ENCODE measurements at regions not wholly inside any gene's neighbourhood (a gene's known extent, or its start where the extent isn't known, plus 50 kb on each side); places are given as distances from the start of the nearest gene placed in this dataset.
"Not testable (repeated sequence)": the region's sequence is repeated elsewhere in the genome, so short reads cannot be mapped to it uniquely, and the experiment has no call there.

GRCh38 chr9:134570711-134571325, 70.8 kb upstream of the COL5A1 start:
- Histone ChIP-seq H3K4me1 (ENCODE audit: control insufficient read depth in 2 of 2, insufficient read depth in 2 of 2, low read length in 1 of 2) (no peaks in the 10 kb centered on the region), H3K27ac (ENCODE audit: low read depth in 2 of 2, low read length in 1 of 2) (no peak overlapping the region), H3K36me3 (ENCODE audit: control insufficient read depth in 2 of 2, insufficient read depth in 2 of 2, low read length in 1 of 2) (no peaks in the 10 kb centered on the region), H3K9me3 (ENCODE audit: control insufficient read depth in 2 of 2, insufficient read depth in 1 of 2, low read depth in 1 of 2, low read length in 1 of 2) (peaks cover 2 to 10% of the 10 kb centered on the region in 2 donors), H3K27me3 (ENCODE audit: control insufficient read depth in 1 of 2, insufficient read depth in 2 of 2, low read length in 2 of 2) (no peaks in the 10 kb centered on the region), H3K4me3 (ENCODE audit: low read depth in 1 of 2, low read length in 2 of 2) (no peak overlapping the region)
- WGBS, 2 donors = 45 to 50% methylated on average over 18 of the region's 18 CpGs

GRCh38 chr9:134571326-134571931, 70.2 kb upstream of the COL5A1 start:
- no peaks in the 10 kb centered on the region for H3K27me3 ChIP-seq (ENCODE audit: control insufficient read depth in 1 of 2, insufficient read depth in 2 of 2, low read length in 2 of 2)
- no peak overlapping the region for H3K27ac ChIP-seq (ENCODE audit: low read depth in 2 of 2, low read length in 1 of 2)
- H3K4me1 ChIP-seq (ENCODE audit: control insufficient read depth in 2 of 2, insufficient read depth in 2 of 2, low read length in 1 of 2) = no peaks in the 10 kb centered on the region
- H3K4me3 ChIP-seq (ENCODE audit: low read depth in 1 of 2, low read length in 2 of 2) = no peak overlapping the region
- WGBS, 2 donors = 57 to 70% methylated on average over 12 of the region's 12 CpGs
- H3K36me3 ChIP-seq (ENCODE audit: control insufficient read depth in 2 of 2, insufficient read depth in 2 of 2, low read length in 1 of 2) = no peaks in the 10 kb centered on the region
- peaks cover 0 to 6% of the 10 kb centered on the region in 2 donors for H3K9me3 ChIP-seq (ENCODE audit: control insufficient read depth in 2 of 2, insufficient read depth in 1 of 2, low read depth in 1 of 2, low read length in 1 of 2)

- H3K27ac ChIP-seq (ENCODE audit: low read depth in 2 of 2, low read length in 1 of 2) = no peak overlapping the region
- H3K4me1 ChIP-seq (ENCODE audit: control insufficient read depth in 2 of 2, insufficient read depth in 2 of 2, low read length in 1 of 2) = no peaks in the 10 kb centered on the region
- no peaks in the 10 kb centered on the region for H3K36me3 ChIP-seq (ENCODE audit: control insufficient read depth in 2 of 2, insufficient read depth in 2 of 2, low read length in 1 of 2)
- peaks cover 0 to 1% of the 10 kb centered on the region in 2 donors for H3K9me3 ChIP-seq (ENCODE audit: control insufficient read depth in 2 of 2, insufficient read depth in 1 of 2, low read depth in 1 of 2, low read length in 1 of 2)
- H3K27me3 ChIP-seq (ENCODE audit: control insufficient read depth in 1 of 2, insufficient read depth in 2 of 2, low read length in 2 of 2) = no peaks in the 10 kb centered on the region
- no peak overlapping the region for H3K4me3 ChIP-seq (ENCODE audit: low read depth in 1 of 2, low read length in 2 of 2)
- 82% methylated on average over 18 of the region's 18 CpGs for WGBS, 2 donors
These were observed 69.4 kb upstream of the COL5A1 start for GRCh38 chr9:134571946-134572917.

GRCh38 chr9:134574686-134575085, 66.9 kb upstream of the COL5A1 start:
- 56 to 60% methylated on average over 6 of the region's 6 CpGs for WGBS, 2 donors
- H3K4me3 ChIP-seq (ENCODE audit: low read depth in 1 of 2, low read length in 2 of 2); H3K27me3 ChIP-seq (ENCODE audit: control insufficient read depth in 1 of 2, insufficient read depth in 2 of 2, low read length in 2 of 2); H3K4me1 ChIP-seq (ENCODE audit: control insufficient read depth in 2 of 2, insufficient read depth in 2 of 2, low read length in 1 of 2); H3K27ac ChIP-seq (ENCODE audit: low read depth in 2 of 2, low read length in 1 of 2); H3K9me3 ChIP-seq (ENCODE audit: control insufficient read depth in 2 of 2, insufficient read depth in 1 of 2, low read depth in 1 of 2, low read length in 1 of 2); H3K36me3 ChIP-seq (ENCODE audit: control insufficient read depth in 2 of 2, insufficient read depth in 2 of 2, low read length in 1 of 2): not testable (repeated sequence)

GRCh38 chr9:134575103-134575900, 66.3 kb upstream of the COL5A1 start:
- WGBS, 2 donors = 70 to 72% methylated on average over 14 of the region's 14 CpGs
- no peaks in the 10 kb centered on the region for H3K4me1 ChIP-seq (ENCODE audit: control insufficient read depth in 2 of 2, insufficient read depth in 2 of 2, low read length in 1 of 2)

GRCh38 chr9:134575901-134576176, 65.8 kb upstream of the COL5A1 start:
- H3K27me3 ChIP-seq (ENCODE audit: control insufficient read depth in 1 of 2, insufficient read depth in 2 of 2, low read length in 2 of 2) = no peaks in the 10 kb centered on the region
- H3K9me3 ChIP-seq (ENCODE audit: control insufficient read depth in 2 of 2, insufficient read depth in 1 of 2, low read depth in 1 of 2, low read length in 1 of 2) = no peaks in the 10 kb centered on the region
- no peak overlapping the region for H3K27ac ChIP-seq (ENCODE audit: low read depth in 2 of 2, low read length in 1 of 2)
- WGBS, 2 donors = 61 to 66% methylated on average over 3 of the region's 3 CpGs
- H3K4me1 ChIP-seq (ENCODE audit: control insufficient read depth in 2 of 2, insufficient read depth in 2 of 2, low read length in 1 of 2) = no peaks in the 10 kb centered on the region
- H3K36me3 ChIP-seq (ENCODE audit: control insufficient read depth in 2 of 2, insufficient read depth in 2 of 2, low read length in 1 of 2) = no peaks in the 10 kb centered on the region
- H3K4me3 ChIP-seq (ENCODE audit: low read depth in 1 of 2, low read length in 2 of 2) = no peak overlapping the region

More at GRCh38 chr9:134575103-134575900, 66.3 kb upstream of the COL5A1 start:
- no peaks in the 10 kb centered on the region for H3K27me3 ChIP-seq (ENCODE audit: control insufficient read depth in 1 of 2, insufficient read depth in 2 of 2, low read length in 2 of 2)
- no peaks in the 10 kb centered on the region for H3K36me3 ChIP-seq (ENCODE audit: control insufficient read depth in 2 of 2, insufficient read depth in 2 of 2, low read length in 1 of 2)
- no peak overlapping the region for H3K4me3 ChIP-seq (ENCODE audit: low read depth in 1 of 2, low read length in 2 of 2)
- H3K9me3 ChIP-seq (ENCODE audit: control insufficient read depth in 2 of 2, insufficient read depth in 1 of 2, low read depth in 1 of 2, low read length in 1 of 2) = no peaks in the 10 kb centered on the region
- no peak overlapping the region for H3K27ac ChIP-seq (ENCODE audit: low read depth in 2 of 2, low read length in 1 of 2)

GRCh38 chr9:134585021-134585561, 56.5 kb upstream of the COL5A1 start:
- peaks cover 0 to 4% of the 10 kb centered on the region in 2 donors for H3K9me3 ChIP-seq (ENCODE audit: control insufficient read depth in 2 of 2, insufficient read depth in 1 of 2, low read depth in 1 of 2, low read length in 1 of 2)
- H3K4me3 ChIP-seq (ENCODE audit: low read depth in 1 of 2, low read length in 2 of 2) = no peak overlapping the region
- no peaks in the 10 kb centered on the region for H3K27me3 ChIP-seq (ENCODE audit: control insufficient read depth in 1 of 2, insufficient read depth in 2 of 2, low read length in 2 of 2)
- 65 to 69% methylated on average over 18 of the region's 18 CpGs for WGBS, 2 donors
- no peaks in the 10 kb centered on the region for H3K36me3 ChIP-seq (ENCODE audit: control insufficient read depth in 2 of 2, insufficient read depth in 2 of 2, low read length in 1 of 2)
- no peaks in the 10 kb centered on the region for H3K4me1 ChIP-seq (ENCODE audit: control insufficient read depth in 2 of 2, insufficient read depth in 2 of 2, low read length in 1 of 2)
- H3K27ac ChIP-seq (ENCODE audit: low read depth in 2 of 2, low read length in 1 of 2) = no peak overlapping the region

- no peak overlapping the region for H3K27ac ChIP-seq (ENCODE audit: low read depth in 2 of 2, low read length in 1 of 2)
- H3K36me3 ChIP-seq (ENCODE audit: control insufficient read depth in 2 of 2, insufficient read depth in 2 of 2, low read length in 1 of 2) = no peaks in the 10 kb centered on the region
- WGBS, 2 donors = 75 to 76% methylated on average over 28 of the region's 28 CpGs
- no peaks in the 10 kb centered on the region for H3K27me3 ChIP-seq (ENCODE audit: control insufficient read depth in 1 of 2, insufficient read depth in 2 of 2, low read length in 2 of 2)
- peaks cover 0 to 4% of the 10 kb centered on the region in 2 donors for H3K9me3 ChIP-seq (ENCODE audit: control insufficient read depth in 2 of 2, insufficient read depth in 1 of 2, low read depth in 1 of 2, low read length in 1 of 2)
- no peaks in the 10 kb centered on the region for H3K4me1 ChIP-seq (ENCODE audit: control insufficient read depth in 2 of 2, insufficient read depth in 2 of 2, low read length in 1 of 2)
- H3K4me3 ChIP-seq (ENCODE audit: low read depth in 1 of 2, low read length in 2 of 2) = no peak overlapping the region
These were observed 55.6 kb upstream of the COL5A1 start for GRCh38 chr9:134585746-134586706.

All from esophagus (tissue), 2 donors.